Sigmoid colon (tissue), 4 donors: ENCODE measurements at regions not wholly inside any gene's neighbourhood (a gene's known extent, or its start where the extent isn't known, plus 50 kb on each side); places are given as distances from the start of the nearest gene placed in this dataset.

ENCODE experiments used
- CTCF ChIP-seq, 4 experiments: fragments of 450-650 bp in 3 of 4; fragments of 200-600 bp in 1 of 4; IDR thresholded peaks; one replicate each; pipeline ENCODE4 v1.5.1; 2016 to 2019; ENCODE audit warnings: antibody characterized with exemption in 4 of 4, mild to moderate bottlenecking in 3 of 4, moderate library complexity in 2 of 4
- EP300 ChIP-seq, 4 donors: sonication (generic); formaldehyde crosslinking; IDR thresholded peaks; one replicate each; pipeline ENCODE4 v1.6.1; 2017; ENCODE audit warnings: antibody characterized with exemption in 4 of 4
- POLR2A ChIP-seq, 2 donors: fragments of 450-650 bp; IDR thresholded peaks; one replicate each; pipeline ENCODE4 v1.6.1; 2016; ENCODE audit warnings: antibody characterized with exemption in 2 of 2, mild to moderate bottlenecking in 2 of 2, moderate library complexity in 2 of 2
- POLR2AphosphoS5 ChIP-seq, 4 donors: sonication (generic); formaldehyde crosslinking; IDR thresholded peaks; one replicate each; pipeline ENCODE4 v1.6.1; 2017; ENCODE audit warnings: antibody characterized with exemption in 4 of 4

DNA sequence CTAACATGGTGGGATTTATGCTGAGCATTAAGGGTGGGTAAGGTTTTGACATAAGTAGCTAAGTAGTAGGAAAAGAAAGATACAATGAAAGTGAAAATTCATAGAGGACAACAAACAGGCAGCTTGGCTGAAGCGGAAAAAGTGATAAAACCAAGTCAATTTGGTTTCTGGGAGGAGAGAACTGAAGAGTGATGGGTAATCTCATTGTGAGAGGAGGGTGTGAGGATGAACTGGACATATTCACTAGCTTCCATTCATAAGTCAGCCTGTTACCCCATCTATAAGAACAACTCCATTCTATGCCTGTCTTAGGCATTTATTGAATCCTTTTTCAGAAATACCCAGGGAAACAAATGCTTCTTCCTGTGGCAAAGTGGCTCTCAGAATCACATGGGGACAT is 67.1 kb upstream of the BBX start:
- TF ChIP-seq POLR2A (IDR thresholded peaks at IDR 0.05) (no peak), POLR2AphosphoS5 (IDR thresholded peaks at IDR 0.05) (no peak), CTCF (IDR thresholded peaks at IDR 0.05) (no peak), EP300 (IDR thresholded peaks at IDR 0.05) (no peak)
